GM12878 (cell line): ENCODE measurements at regions not wholly inside any gene's neighbourhood (a gene's known extent, or its start where the extent isn't known, plus 50 kb on each side); places are given as distances from the start of the nearest gene placed in this dataset.

Experiments
- ATAC-seq: fragments of 200-7000 bp; cut with Tn5 transposase; 3 replicates; pipeline ENCODE4 v1.9.1; 2020; ENCODE audit warnings: mild to moderate bottlenecking, moderate library complexity
- BruUV-seq: library from RNA; stranded (reverse); fragments of 400-500 nt; replicated peaks from 2 replicates; lab custom pipeline; 2021; lab: Mats Ljungman, UMichigan
- CTCF ChIA-PET: fragments of 300-600 bp; sonication (Branson Sonifier 250); formaldehyde crosslinking; extraction: SDS; loops from one replicate; lab custom pipeline; 2021; ENCODE audit warnings: inconsistent platforms; lab: Yijun Ruan, JAX
- POLR2A ChIA-PET: fragments of 350-600 bp; formaldehyde crosslinking; extraction: SDS; loops from one replicate; lab custom pipeline; 2021; ENCODE audit warnings: inconsistent platforms; lab: Charles Lee
- RAD21 ChIA-PET: fragments of 300-600 bp; sonication (Branson Sonifier 250); formaldehyde crosslinking; loops from one replicate; lab custom pipeline; 2023; ENCODE audit warnings: antibody characterized with exemption; ENCODE audit not compliant: unreplicated experiment; lab: Charles Lee
- SMC1A ChIA-PET: fragments of 300-600 bp; sonication (Branson Sonifier 250); formaldehyde crosslinking; loops from one replicate; lab custom pipeline; 2023; ENCODE audit not compliant: unreplicated experiment, uncharacterized antibody; lab: Charles Lee
- DNase-seq: peaks from one replicate; pipeline ENCODE4 v3.0.0-alpha.2; 2011; ENCODE audit warnings: low read depth, low spot score
- FAIRE-seq: peaks from 3 replicates; lab custom pipeline; 2011; peaks lifted over from hg19 to GRCh38; lab: Jason Lieb, UNC
- H2AFZ ChIP-seq: 2 replicates; pipeline ENCODE4 v1.6.0; 2011; ENCODE audit warnings: low read depth, low read length, control low read depth; ENCODE audit not compliant: control insufficient read depth
- H3K27ac ChIP-seq: 2 replicates; pipeline ENCODE4 v1.5.1; 2011; ENCODE audit warnings: control low read depth; ENCODE audit not compliant: control insufficient read depth, insufficient read depth
- H3K27me3 ChIP-seq, 2 experiments: replicated peaks in 1 of 2; 2 replicates each; pipeline versions ENCODE4 v1.6.0 to v1.6.1; 2011; ENCODE audit warnings: low read length in 1 of 2; ENCODE audit not compliant: control insufficient read depth in 2 of 2, insufficient read depth in 2 of 2
- H3K36me3 ChIP-seq, 2 experiments: 2 replicates each; pipeline ENCODE4 v1.5.1; 2011; ENCODE audit warnings: low read length in 1 of 2; ENCODE audit not compliant: control insufficient read depth in 2 of 2, insufficient read depth in 2 of 2
- H3K4me1 ChIP-seq: 2 replicates; pipeline ENCODE4 v1.6.1; 2011; ENCODE audit warnings: mild to moderate bottlenecking, low read length, moderate library complexity, mixed read lengths; ENCODE audit not compliant: control insufficient read depth, insufficient read depth
- H3K4me2 ChIP-seq: 2 replicates; pipeline ENCODE4 v1.6.0; 2011; ENCODE audit warnings: control low read depth; ENCODE audit not compliant: control insufficient read depth, insufficient read depth
- H3K4me3 ChIP-seq: fragments of 200-600 bp; sonication (generic); 2 replicates; pipeline ENCODE4 v1.5.1; 2016
- H3K79me2 ChIP-seq: 2 replicates; pipeline ENCODE4 v1.6.0; 2011; ENCODE audit warnings: low read length; ENCODE audit not compliant: control insufficient read depth, insufficient read depth
- H3K9ac ChIP-seq: 2 replicates; pipeline ENCODE4 v1.8.0; 2011; ENCODE audit warnings: low read length, control low read depth, mixed read lengths; ENCODE audit not compliant: control insufficient read depth, insufficient read depth
- H3K9me3 ChIP-seq: replicated peaks from 3 replicates; pipeline ENCODE4 v1.5.1; 2011; ENCODE audit warnings: mild to moderate bottlenecking, low read length; ENCODE audit not compliant: control insufficient read depth, insufficient read depth
- H4K20me1 ChIP-seq: 2 replicates; pipeline ENCODE4 v1.6.0; 2011; ENCODE audit not compliant: control insufficient read depth, insufficient read depth
- ASH2L ChIP-seq: fragments of 300-600, 200-600 bp; sonication (generic); IDR thresholded peaks from 2 replicates; pipeline ENCODE4 v1.6.1; 2017; ENCODE audit warnings: low read depth, mild to moderate bottlenecking, borderline replicate concordance
- BMI1 ChIP-seq: fragments of 450-650 bp; IDR thresholded peaks from 2 replicates; pipeline ENCODE4 v1.6.1; 2016; ENCODE audit warnings: mild to moderate bottlenecking, moderate library complexity, borderline replicate concordance
- IRF3 ChIP-seq: fragments of 450-650 bp; IDR thresholded peaks from 2 replicates; pipeline ENCODE4 v1.6.1; 2014; ENCODE audit warnings: mild to moderate bottlenecking
- MAX ChIP-seq: IDR thresholded peaks from 2 replicates; pipeline ENCODE4 v1.6.1; 2012; ENCODE audit warnings: low read depth, low read length, improper control_type of control experiment
- NFXL1 ChIP-seq: fragments of 450-650 bp; IDR thresholded peaks from 2 replicates; pipeline ENCODE4 v1.6.1; 2017; ENCODE audit warnings: antibody characterized with exemption, mild to moderate bottlenecking, borderline replicate concordance
- NFYA ChIP-seq: IDR thresholded peaks from 2 replicates; pipeline ENCODE4 v1.6.1; 2011; ENCODE audit warnings: low read depth, mild to moderate bottlenecking, low read length, improper control_type of control experiment, borderline replicate concordance
- RAD51 ChIP-seq: fragments of 450-650 bp; IDR thresholded peaks from 2 replicates; pipeline ENCODE4 v1.6.1; 2016; ENCODE audit warnings: moderate library complexity, mild to moderate bottlenecking, inconsistent platforms
- RB1 ChIP-seq: fragments of 450-650 bp; formaldehyde crosslinking; IDR thresholded peaks from 2 replicates; pipeline ENCODE4 v1.6.1; 2017; ENCODE audit warnings: mild to moderate bottlenecking, borderline replicate concordance
- RBBP5 ChIP-seq: fragments of 200-600 bp; sonication (generic); conservative IDR thresholded peaks from 2 replicates; pipeline ENCODE4 v1.6.1; 2016
- RUNX3 ChIP-seq: IDR thresholded peaks from 2 replicates; pipeline ENCODE4 v1.6.1; 2012; ENCODE audit warnings: low read length, inconsistent platforms
- WGBS: methylation state at CpG from one replicate; pipeline ENCODE4 v1.1.6; 2016; ENCODE audit warnings: low lambda C conversion rate; ENCODE audit not compliant: insufficient replicate concordance, insufficient coverage; ENCODE audit errors: missing lambda C conversion rate; 5-methylcytosine and 5-hydroxymethylcytosine counted together
- in situ Hi-C: fragments of 300-500 bp; cut with MboI; formaldehyde crosslinking; loops from 9 replicates; pipeline ENCODE4 v1.14.3; 2018; ENCODE audit warnings: mixed read lengths
- intact Hi-C: fragments of 100-400 bp; cut with micrococcal nuclease; formaldehyde crosslinking; loops from one replicate; pipeline ENCODE4 v1.14.2; 2022; ENCODE audit not compliant: unreplicated experiment
- TF ChIP-seq, protein P1 (sequence below): fragments of 450-650 bp; IDR thresholded peaks from 2 replicates; pipeline ENCODE4 v1.6.1; 2016; ENCODE audit warnings: mild to moderate bottlenecking
- TF ChIP-seq, protein P2 (sequence below): fragments of 450-650 bp; IDR thresholded peaks from 2 replicates; pipeline ENCODE4 v1.6.1; 2017; ENCODE audit warnings: mild to moderate bottlenecking

DNA sequence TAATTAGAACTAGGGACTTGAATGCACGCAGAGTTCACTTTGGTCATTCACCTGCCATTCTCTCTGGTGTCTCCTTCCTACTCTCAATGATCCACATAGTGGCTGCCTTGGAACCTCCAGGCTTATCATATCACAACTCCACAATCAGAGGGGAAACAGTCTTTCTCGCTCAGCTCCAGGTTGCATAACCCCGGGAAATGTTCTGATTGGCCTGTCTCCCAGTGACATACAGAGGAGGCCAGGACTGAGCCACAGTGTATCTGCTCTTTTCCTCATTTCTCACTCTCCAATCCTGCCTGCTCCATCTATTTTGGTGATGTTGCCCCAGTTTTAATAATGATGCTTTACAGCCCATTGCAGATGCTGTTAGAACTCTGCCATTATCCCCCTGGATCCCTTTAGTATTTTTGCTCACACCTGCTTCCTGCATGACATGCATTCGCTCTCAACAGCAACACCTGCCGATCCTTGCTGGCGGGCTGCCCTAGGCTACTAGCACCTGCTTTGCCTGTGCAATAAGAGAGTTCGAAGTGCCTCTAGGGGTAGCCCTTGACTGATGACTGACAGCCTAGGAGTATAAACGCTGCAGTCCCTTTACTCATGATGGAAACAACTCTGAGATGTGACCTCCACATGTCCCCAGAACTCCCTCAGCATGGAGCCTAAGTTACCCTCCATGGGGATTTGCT is 211.3 kb upstream of the RPS6KA3 start (continued):
- no peak for TF ChIP-seq NFYA
- TF ChIP-seq RUNX3: no peak
- TF ChIP-seq RAD51: no peak
- no peak for TF ChIP-seq MAX

- H2AFZ ChIP-seq: no peak overlapping the region
- H3K36me3 ChIP-seq: no peaks in the 10 kb centered on the region
- POLR2A ChIA-PET: no interaction called here
- TF ChIP-seq ASH2L: no peak
- no peak for TF ChIP-seq RBBP5
- TF ChIP-seq, protein P1, sequence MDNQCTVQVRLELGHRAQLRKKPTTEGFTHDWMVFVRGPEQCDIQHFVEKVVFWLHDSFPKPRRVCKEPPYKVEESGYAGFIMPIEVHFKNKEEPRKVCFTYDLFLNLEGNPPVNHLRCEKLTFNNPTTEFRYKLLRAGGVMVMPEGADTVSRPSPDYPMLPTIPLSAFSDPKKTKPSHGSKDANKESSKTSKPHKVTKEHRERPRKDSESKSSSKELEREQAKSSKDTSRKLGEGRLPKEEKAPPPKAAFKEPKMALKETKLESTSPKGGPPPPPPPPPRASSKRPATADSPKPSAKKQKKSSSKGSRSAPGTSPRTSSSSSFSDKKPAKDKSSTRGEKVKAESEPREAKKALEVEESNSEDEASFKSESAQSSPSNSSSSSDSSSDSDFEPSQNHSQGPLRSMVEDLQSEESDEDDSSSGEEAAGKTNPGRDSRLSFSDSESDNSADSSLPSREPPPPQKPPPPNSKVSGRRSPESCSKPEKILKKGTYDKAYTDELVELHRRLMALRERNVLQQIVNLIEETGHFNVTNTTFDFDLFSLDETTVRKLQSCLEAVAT: no peak
- TF ChIP-seq, protein P2, sequence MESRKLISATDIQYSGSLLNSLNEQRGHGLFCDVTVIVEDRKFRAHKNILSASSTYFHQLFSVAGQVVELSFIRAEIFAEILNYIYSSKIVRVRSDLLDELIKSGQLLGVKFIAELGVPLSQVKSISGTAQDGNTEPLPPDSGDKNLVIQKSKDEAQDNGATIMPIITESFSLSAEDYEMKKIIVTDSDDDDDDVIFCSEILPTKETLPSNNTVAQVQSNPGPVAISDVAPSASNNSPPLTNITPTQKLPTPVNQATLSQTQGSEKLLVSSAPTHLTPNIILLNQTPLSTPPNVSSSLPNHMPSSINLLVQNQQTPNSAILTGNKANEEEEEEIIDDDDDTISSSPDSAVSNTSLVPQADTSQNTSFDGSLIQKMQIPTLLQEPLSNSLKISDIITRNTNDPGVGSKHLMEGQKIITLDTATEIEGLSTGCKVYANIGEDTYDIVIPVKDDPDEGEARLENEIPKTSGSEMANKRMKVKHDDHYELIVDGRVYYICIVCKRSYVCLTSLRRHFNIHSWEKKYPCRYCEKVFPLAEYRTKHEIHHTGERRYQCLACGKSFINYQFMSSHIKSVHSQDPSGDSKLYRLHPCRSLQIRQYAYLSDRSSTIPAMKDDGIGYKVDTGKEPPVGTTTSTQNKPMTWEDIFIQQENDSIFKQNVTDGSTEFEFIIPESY: no peak
- no peak for TF ChIP-seq NFXL1
- no peak for TF ChIP-seq RB1
- TF ChIP-seq BMI1: no peak
- no peak for TF ChIP-seq IRF3
- TF ChIP-seq, all 136 proteins: peak for 0
- Histone ChIP-seq H3K4me3 (no peak overlapping the region), H3K27ac (no peak overlapping the region), H3K9ac (no peak overlapping the region), H3K27me3 (no peaks in the 10 kb centered on the region; a peak in 1 of 4 replicates), H3K79me2 (no peaks in the 10 kb centered on the region), H4K20me1 (no peaks in the 10 kb centered on the region), H3K9me3 (no peaks in the 10 kb centered on the region), H3K4me2 (no peak overlapping the region), H3K4me1 (no peaks in the 10 kb centered on the region; the same call in 1 of the 2 replicates)
- no TSS peak for BruUV-seq
- no peak for ATAC-seq
- intact Hi-C loops (no loop called here), in situ Hi-C loops (no loop called here)
- FAIRE-seq: no peak
- ChIA-PET RAD21 (no interaction called here), CTCF (no interaction called here), SMC1A (interaction anchor here (1.0 kb wide), 1 partner anchor 9 kb away, joined by 3 read pairs; no protein-coding TSS in a partner anchor)
- 17% methylated on average over 3 of the region's 3 CpGs for WGBS
- no peak for DNase-seq
Observed at GRCh38 chrX:20477219-20477618, 210.5 kb upstream of the RPS6KA3 start.
